Prostate gland (tissue), 2 donors: ENCODE measurements at regions not wholly inside any gene's neighbourhood (a gene's known extent, or its start where the extent isn't known, plus 50 kb on each side); places are given as distances from the start of the nearest gene placed in this dataset.

Source experiments
- CTCF ChIP-seq, 4 experiments: fragments of 200-600 bp in 2 of 4; fragments of 450-650 bp in 2 of 4; sonication (generic) in 2 of 4; IDR thresholded peaks; 1 replicate in 3 of 4; 2 replicates in 1 of 4; pipeline ENCODE4 v1.5.1; 2016 to 2019; ENCODE audit warnings: antibody characterized with exemption in 4 of 4, mild to moderate bottlenecking in 2 of 4, moderate library complexity in 2 of 4
- POLR2A ChIP-seq: fragments of 450-650 bp; IDR thresholded peaks from one replicate; pipeline ENCODE4 v1.6.1; 2016; ENCODE audit warnings: antibody characterized with exemption, mild to moderate bottlenecking
- POLR2AphosphoS5 ChIP-seq: sonication (generic); formaldehyde crosslinking; IDR thresholded peaks from one replicate; pipeline ENCODE4 v1.6.1; 2017; ENCODE audit warnings: antibody characterized with exemption

- TF ChIP-seq CTCF (IDR thresholded peaks at IDR 0.05) (no peak), POLR2AphosphoS5 (no peak), POLR2A (no peak)
These were observed 377.2 kb upstream of the ANXA10 start for GRCh38 chr4:167715176-167715575.
